Calu3 (cell line): ENCODE measurements at regions not wholly inside any gene's neighbourhood (a gene's known extent, or its start where the extent isn't known, plus 50 kb on each side); places are given as distances from the start of the nearest gene placed in this dataset.
"Not testable (repeated sequence)": the region's sequence is repeated elsewhere in the genome, so short reads cannot be mapped to it uniquely, and the experiment has no call there.

Experiments used
- BruUV-seq: library from RNA; stranded (reverse); fragments of 400-500 nt; replicated peaks from 2 replicates; lab custom pipeline; 2021; lab: Mats Ljungman, UMichigan
- CTCF ChIA-PET: fragments of 300-600 bp; sonication (Branson Sonifier 250); formaldehyde crosslinking; loops from one replicate; lab custom pipeline; 2022; ENCODE audit warnings: antibody characterized with exemption; lab: Charles Lee
- DNase-seq: peaks from one replicate; pipeline ENCODE4 v3.0.0; 2022
- H3K27ac Mint-ChIP-seq: one replicate; pipeline ENCODE4 v1.8.0; 2022; ENCODE audit warnings: mixed read lengths; ENCODE audit not compliant: unreplicated experiment
- H3K27me3 Mint-ChIP-seq: one replicate; pipeline ENCODE4 v1.8.0; 2022; ENCODE audit warnings: mixed read lengths; ENCODE audit not compliant: unreplicated experiment
- H3K36me3 Mint-ChIP-seq: one replicate; pipeline ENCODE4 v1.8.0; 2022; ENCODE audit warnings: mild to moderate bottlenecking, moderate library complexity, mixed read lengths; ENCODE audit not compliant: insufficient read depth, unreplicated experiment
- H3K4me1 Mint-ChIP-seq: one replicate; pipeline ENCODE4 v1.8.0; 2022; ENCODE audit warnings: mild to moderate bottlenecking, low read depth, mixed read lengths; ENCODE audit not compliant: unreplicated experiment
- H3K4me3 Mint-ChIP-seq: one replicate; pipeline ENCODE4 v1.8.0; 2022; ENCODE audit warnings: mild to moderate bottlenecking, low read depth, moderate library complexity, mixed read lengths; ENCODE audit not compliant: unreplicated experiment
- H3K9me3 Mint-ChIP-seq: one replicate; pipeline ENCODE4 v1.8.0; 2022; ENCODE audit warnings: low read depth, mixed read lengths; ENCODE audit not compliant: unreplicated experiment
- intact Hi-C: fragments of 100-400 bp; cut with micrococcal nuclease; formaldehyde crosslinking; loops from one replicate; pipeline ENCODE4 v1.10.0; 2022; ENCODE audit not compliant: unreplicated experiment
- TF ChIP-seq, protein P1 (sequence below): fragments of 200-600 bp; IDR thresholded peaks from one replicate; pipeline ENCODE4 v1.8.0; 2022; ENCODE audit warnings: antibody characterized with exemption; ENCODE audit not compliant: unreplicated experiment

- CTCF ChIA-PET, intact Hi-C loops, H3K27me3 Mint-ChIP-seq, H3K4me1 Mint-ChIP-seq, H3K4me3 Mint-ChIP-seq, BruUV-seq, H3K36me3 Mint-ChIP-seq, DNase-seq, H3K9me3 Mint-ChIP-seq, H3K27ac Mint-ChIP-seq: not testable (repeated sequence)
These were observed 58.8 kb upstream of the ANKRD30BL start for GRCh38 chr2:132220589-132220988.

GRCh38 chr2:132221886-132222285 is 60.1 kb upstream of the ANKRD30BL start:
- H3K27ac Mint-ChIP-seq, CTCF ChIA-PET, H3K4me3 Mint-ChIP-seq, DNase-seq, H3K9me3 Mint-ChIP-seq, H3K36me3 Mint-ChIP-seq, H3K4me1 Mint-ChIP-seq, intact Hi-C loops, H3K27me3 Mint-ChIP-seq, BruUV-seq: not testable (repeated sequence)

DNA sequence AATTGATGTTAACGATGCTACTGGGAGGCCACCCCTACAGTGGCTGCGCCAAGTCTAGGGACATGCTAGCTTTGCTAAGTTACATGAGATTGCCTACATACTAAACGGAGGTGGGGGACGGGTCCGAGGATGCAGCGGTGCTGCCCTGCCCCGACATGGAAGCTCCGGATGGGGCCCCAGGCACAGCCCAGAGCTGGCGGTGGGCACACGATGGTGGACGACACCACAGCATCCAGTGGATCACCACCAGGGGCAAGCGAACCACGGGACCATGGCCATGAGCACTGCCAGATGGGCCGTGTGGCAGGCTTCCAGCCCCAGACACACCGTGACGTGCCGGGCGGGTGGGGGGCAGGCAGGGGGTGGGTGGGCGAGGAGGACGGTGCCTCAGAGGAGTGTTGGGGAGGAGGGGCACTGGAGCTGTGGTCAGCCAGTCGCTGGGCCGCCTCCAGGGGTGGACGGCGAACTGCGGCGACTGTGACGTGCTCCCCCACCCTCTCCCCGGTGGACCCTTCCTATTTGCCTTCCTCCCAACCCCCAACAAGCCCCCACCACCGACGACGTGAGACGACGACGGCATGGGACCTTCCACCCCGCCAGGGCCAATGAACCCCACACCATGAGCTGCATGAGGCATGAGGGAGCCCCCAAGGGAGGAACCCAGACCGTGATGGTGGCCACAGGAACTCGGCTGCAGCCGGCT is 90.6 kb upstream of the ANKRD30BL start:
- Mint-ChIP-seq H3K4me1 (no peaks in the 10 kb centered on the region), H3K9me3 (peaks cover 12% of the 10 kb centered on the region), H3K27ac (no peak overlapping the region), H3K27me3 (no peaks in the 10 kb centered on the region), H3K4me3 (no peak overlapping the region), H3K36me3 (no peaks in the 10 kb centered on the region)
- DNase-seq, result no peak
- intact Hi-C loops, result no loop called here
- CTCF ChIA-PET, result no interaction called here
- TF ChIP-seq, protein P1, sequence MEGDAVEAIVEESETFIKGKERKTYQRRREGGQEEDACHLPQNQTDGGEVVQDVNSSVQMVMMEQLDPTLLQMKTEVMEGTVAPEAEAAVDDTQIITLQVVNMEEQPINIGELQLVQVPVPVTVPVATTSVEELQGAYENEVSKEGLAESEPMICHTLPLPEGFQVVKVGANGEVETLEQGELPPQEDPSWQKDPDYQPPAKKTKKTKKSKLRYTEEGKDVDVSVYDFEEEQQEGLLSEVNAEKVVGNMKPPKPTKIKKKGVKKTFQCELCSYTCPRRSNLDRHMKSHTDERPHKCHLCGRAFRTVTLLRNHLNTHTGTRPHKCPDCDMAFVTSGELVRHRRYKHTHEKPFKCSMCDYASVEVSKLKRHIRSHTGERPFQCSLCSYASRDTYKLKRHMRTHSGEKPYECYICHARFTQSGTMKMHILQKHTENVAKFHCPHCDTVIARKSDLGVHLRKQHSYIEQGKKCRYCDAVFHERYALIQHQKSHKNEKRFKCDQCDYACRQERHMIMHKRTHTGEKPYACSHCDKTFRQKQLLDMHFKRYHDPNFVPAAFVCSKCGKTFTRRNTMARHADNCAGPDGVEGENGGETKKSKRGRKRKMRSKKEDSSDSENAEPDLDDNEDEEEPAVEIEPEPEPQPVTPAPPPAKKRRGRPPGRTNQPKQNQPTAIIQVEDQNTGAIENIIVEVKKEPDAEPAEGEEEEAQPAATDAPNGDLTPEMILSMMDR, result no peak
- no TSS peak for BruUV-seq

GRCh38 chr2:132252894-132253264 is 91.1 kb upstream of the ANKRD30BL start:
- no TSS peak for BruUV-seq
- Mint-ChIP-seq H3K36me3 (no peaks in the 10 kb centered on the region), H3K4me3 (no peak overlapping the region), H3K27ac (no peak overlapping the region), H3K9me3 (peaks cover 12% of the 10 kb centered on the region), H3K4me1 (no peaks in the 10 kb centered on the region), H3K27me3 (no peaks in the 10 kb centered on the region)
- intact Hi-C loops, result no loop called here
- no peak for DNase-seq
- TF ChIP-seq, protein P1, result no peak
- CTCF ChIA-PET, result no interaction called here

DNA sequence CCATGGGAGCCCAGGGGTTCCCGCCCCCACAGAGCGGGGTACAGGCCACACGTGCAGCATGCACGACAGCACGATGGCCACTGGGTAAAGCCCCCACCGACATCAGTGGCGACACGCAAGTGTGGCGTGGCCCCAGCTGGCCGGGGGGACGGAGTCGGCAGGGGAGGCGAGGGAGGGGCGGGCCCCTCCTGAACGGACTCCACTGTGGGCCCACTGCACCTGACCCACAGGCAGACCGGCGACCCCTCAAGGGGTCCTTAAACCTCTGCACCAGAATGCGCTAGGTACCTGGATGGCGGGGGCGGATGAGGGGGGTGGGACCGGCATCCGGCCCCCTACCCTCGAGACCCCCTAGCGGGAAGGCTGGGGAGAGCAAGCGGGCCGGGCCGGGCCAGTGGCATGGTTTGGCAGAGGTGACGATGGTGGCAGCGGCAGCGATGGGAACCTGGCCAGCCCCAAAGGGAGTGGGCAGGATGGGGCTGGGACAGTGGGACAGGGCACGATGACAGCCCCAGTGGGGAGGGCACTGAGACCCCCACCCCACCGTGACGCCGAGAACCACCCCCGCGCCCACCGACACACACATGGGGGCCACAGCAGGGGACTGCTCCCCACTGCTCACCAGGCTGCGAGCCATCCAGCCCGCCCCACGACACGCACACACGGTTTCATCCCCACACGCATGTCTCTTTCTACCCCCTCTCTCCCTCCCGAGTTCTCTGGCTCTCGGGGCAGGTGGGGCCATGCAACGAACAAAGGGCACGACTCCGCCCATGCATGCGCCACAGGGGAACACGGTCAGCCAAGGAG is 91.9 kb upstream of the ANKRD30BL start:
- CTCF ChIA-PET, result no interaction called here
- no peaks in the 10 kb centered on the region for H3K27me3 Mint-ChIP-seq
- peaks cover 12% of the 10 kb centered on the region for H3K9me3 Mint-ChIP-seq
- no peaks in the 10 kb centered on the region for H3K36me3 Mint-ChIP-seq
- no peaks in the 10 kb centered on the region for H3K4me1 Mint-ChIP-seq
- no TSS peak for BruUV-seq
- DNase-seq, result no peak
- H3K27ac Mint-ChIP-seq, result no peak overlapping the region
- H3K4me3 Mint-ChIP-seq, result no peak overlapping the region
- intact Hi-C loops, result no loop called here
- TF ChIP-seq, protein P1, result peak; percentile 11

DNA sequence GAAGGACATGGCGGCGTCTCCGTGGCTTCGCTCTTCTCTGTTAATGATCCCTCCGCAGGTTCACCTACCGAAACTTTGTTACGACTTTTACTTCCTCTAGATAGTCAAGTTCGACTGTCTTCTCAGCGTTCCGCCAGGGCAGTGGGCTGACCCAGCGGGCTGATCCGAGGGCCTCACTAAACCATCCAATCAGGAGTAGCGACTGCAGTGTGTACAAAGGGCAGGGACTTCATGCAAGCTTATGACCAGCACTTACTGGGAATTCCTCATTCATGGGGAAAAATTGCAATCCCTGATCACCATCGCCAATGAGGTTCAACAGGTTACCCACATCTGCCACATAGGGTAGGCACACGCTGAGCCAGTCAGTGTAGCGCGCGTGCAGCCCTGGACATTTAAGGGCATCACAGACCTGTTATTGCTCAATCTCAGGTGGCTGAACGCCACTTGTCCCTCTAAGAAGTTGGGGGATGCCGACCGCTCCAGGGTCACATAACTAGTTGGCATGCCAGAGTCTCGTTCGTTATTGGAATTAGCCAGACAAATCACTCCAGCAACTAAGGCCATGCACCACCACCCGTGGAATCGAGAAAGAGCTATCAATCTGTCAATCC is 92.7 kb upstream of the ANKRD30BL start:
- H3K4me3 Mint-ChIP-seq, CTCF ChIA-PET, H3K4me1 Mint-ChIP-seq, H3K36me3 Mint-ChIP-seq, H3K27ac Mint-ChIP-seq, DNase-seq, BruUV-seq, H3K27me3 Mint-ChIP-seq, intact Hi-C loops: not testable (repeated sequence)
- H3K9me3 Mint-ChIP-seq, result peaks cover 12% of the 10 kb centered on the region
